Activated T-helper 2 cell treated with anti-CD3 and anti-CD28 coated beads, Interferon-gamma antibody, Interleukin-2, Interleukin-4, amounts not matched to agents 10 μg/mL and 5 μg/mL and 100 μg/mL, durations not matched to agents 14 hours and 24 hours and 36 hours (primary cell): ENCODE measurements at regions not wholly inside any gene's neighbourhood (a gene's known extent, or its start where the extent isn't known, plus 50 kb on each side); places are given as distances from the start of the nearest gene placed in this dataset.

ENCODE experiments used
- DNase-seq: peaks from one replicate; pipeline ENCODE4 v3.0.0; 2021; ENCODE audit warnings: low spot score
- H3K27ac Mint-ChIP-seq: one replicate; pipeline ENCODE4 v1.8.0; 2021; ENCODE audit warnings: mixed read lengths
- H3K27me3 Mint-ChIP-seq: one replicate; pipeline ENCODE4 v1.8.0; 2021; ENCODE audit warnings: low read depth, mixed read lengths
- H3K36me3 Mint-ChIP-seq: one replicate; pipeline ENCODE4 v1.8.0; 2021; ENCODE audit warnings: low read depth, mixed read lengths
- H3K4me1 Mint-ChIP-seq: one replicate; pipeline ENCODE4 v1.8.0; 2021; ENCODE audit warnings: low read depth, mixed read lengths
- H3K4me3 Mint-ChIP-seq: one replicate; pipeline ENCODE4 v1.8.0; 2021; ENCODE audit warnings: low read depth, mild to moderate bottlenecking, moderate library complexity, mixed read lengths
- H3K9me3 Mint-ChIP-seq: one replicate; pipeline ENCODE4 v1.8.0; 2021; ENCODE audit warnings: mixed read lengths
- intact Hi-C: fragments of 100-400 bp; cut with micrococcal nuclease; formaldehyde crosslinking; loops from one replicate; pipeline ENCODE4 v1.15.1; 2023

DNA sequence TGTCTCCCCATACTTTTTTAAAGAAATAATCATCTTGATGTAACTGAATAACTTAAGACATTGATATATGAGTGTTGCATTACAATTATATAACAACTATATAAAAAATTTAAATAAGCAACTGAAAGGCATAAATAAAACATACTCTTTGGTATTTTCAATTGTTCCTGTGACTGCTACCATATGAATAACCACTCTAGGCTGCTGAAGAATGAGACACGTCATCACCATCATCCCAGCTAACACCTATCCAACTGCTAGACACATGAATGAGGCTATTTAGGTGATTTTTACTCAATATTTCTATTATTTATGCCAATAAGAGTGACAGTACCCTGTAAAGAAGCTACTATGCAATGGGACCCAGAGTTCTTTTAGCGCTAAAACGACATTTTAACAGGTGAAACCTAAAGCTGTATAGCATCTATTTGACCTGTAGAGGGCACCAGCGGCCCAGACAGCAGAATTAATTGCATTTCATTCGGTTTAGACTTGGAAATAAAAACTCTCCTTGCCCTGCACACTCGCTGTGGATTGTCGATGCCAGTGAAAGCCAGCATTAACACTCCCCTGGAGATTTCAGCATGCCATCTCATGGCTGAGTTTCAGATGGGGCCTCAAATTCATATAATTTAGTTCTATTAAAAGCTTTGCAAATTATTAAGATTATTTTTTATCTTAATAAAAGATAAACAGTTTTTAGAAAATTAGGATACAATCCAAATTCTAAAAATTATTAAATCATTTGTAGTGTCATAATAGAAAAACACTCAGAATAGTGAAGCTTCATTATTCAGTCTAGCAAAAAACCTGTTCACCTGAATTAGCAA lies 89.4 kb upstream of the MAP2 start:
- DNase-seq, result no peak
- H3K27me3 Mint-ChIP-seq, result no peaks in the 10 kb centered on the region
- no peaks in the 10 kb centered on the region for H3K4me1 Mint-ChIP-seq

GRCh38 chr2:209340522-209340921 lies 83.3 kb upstream of the MAP2 start:
- H3K27ac Mint-ChIP-seq, result no peak overlapping the region
- intact Hi-C loops, result no loop called here
- no peaks in the 10 kb centered on the region for H3K27me3 Mint-ChIP-seq
- no peak for DNase-seq
- no peaks in the 10 kb centered on the region for H3K9me3 Mint-ChIP-seq
- H3K4me3 Mint-ChIP-seq, result no peak overlapping the region
- no peaks in the 10 kb centered on the region for H3K4me1 Mint-ChIP-seq
- no peaks in the 10 kb centered on the region for H3K36me3 Mint-ChIP-seq

More for the DNA sequence above, 89.4 kb upstream of the MAP2 start:
- Mint-ChIP-seq H3K4me3 (no peak overlapping the region), H3K9me3 (no peaks in the 10 kb centered on the region), H3K36me3 (no peaks in the 10 kb centered on the region), H3K27ac (no peak overlapping the region)
- intact Hi-C loops, result loop anchor here (2.0 to 10.0 kb wide), 4 partner anchors 88 to 860 kb away; partner anchors contain the start of gene MAP2

DNA sequence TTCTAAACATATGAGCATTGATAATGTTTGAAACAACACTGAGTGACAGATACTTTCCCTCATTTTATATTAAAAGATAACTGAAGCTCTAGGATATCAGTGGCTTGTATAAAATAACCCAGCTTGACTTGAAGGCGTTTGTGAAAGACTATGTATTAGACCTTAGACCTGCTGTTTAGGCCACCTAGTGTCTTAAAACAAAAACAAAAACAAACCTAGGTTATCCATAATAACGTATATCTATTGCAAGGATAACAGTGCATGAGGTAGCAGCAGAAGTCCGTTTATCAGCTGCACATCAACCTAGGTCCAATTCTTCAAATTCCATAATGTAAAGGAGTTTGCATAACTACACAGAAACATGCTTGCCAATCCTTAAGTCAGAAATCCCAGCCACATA lies 79.5 kb upstream of the MAP2 start:
- no peak for DNase-seq
- Mint-ChIP-seq H3K27ac (no peak overlapping the region), H3K4me1 (no peaks in the 10 kb centered on the region), H3K36me3 (no peaks in the 10 kb centered on the region), H3K9me3 (no peaks in the 10 kb centered on the region), H3K27me3 (no peaks in the 10 kb centered on the region), H3K4me3 (no peak overlapping the region)
- intact Hi-C loops, result no loop called here

GRCh38 chr2:209348433-209348832 lies 75.4 kb upstream of the MAP2 start:
- intact Hi-C loops, result no loop called here
- Mint-ChIP-seq H3K27me3 (no peaks in the 10 kb centered on the region), H3K4me1 (no peaks in the 10 kb centered on the region), H3K9me3 (no peaks in the 10 kb centered on the region), H3K4me3 (no peak overlapping the region), H3K36me3 (no peaks in the 10 kb centered on the region), H3K27ac (no peak overlapping the region)
- DNase-seq, result no peak

DNA sequence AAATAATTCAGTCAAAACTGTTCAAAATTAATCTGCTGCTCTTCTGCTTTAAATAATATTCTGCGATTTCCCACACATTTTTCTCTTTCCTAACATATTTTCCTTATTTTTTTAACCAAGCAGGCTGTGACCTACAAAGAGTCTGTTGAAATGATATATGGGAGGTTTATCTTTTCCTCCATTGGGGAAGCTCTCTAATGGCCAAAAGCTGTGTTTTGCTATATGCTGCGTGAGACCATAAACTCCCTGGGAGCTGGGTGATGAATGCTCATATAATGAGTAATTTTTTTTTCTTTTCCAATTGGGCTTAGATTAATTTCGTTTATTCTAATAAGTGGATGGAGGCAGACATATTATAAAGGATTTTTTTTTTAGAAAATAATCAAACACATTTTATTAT lies 72.2 kb upstream of the MAP2 start:
- H3K27ac Mint-ChIP-seq, result no peak overlapping the region
- H3K36me3 Mint-ChIP-seq, result no peaks in the 10 kb centered on the region
- no peaks in the 10 kb centered on the region for H3K27me3 Mint-ChIP-seq
- DNase-seq, result no peak
- intact Hi-C loops, result no loop called here
- H3K4me3 Mint-ChIP-seq, result no peak overlapping the region
- H3K9me3 Mint-ChIP-seq, result no peaks in the 10 kb centered on the region
- no peaks in the 10 kb centered on the region for H3K4me1 Mint-ChIP-seq

GRCh38 chr2:209358992-209359391 lies 64.9 kb upstream of the MAP2 start:
- Mint-ChIP-seq H3K27me3 (no peaks in the 10 kb centered on the region), H3K9me3 (no peaks in the 10 kb centered on the region), H3K4me1 (no peaks in the 10 kb centered on the region), H3K36me3 (no peaks in the 10 kb centered on the region), H3K4me3 (no peak overlapping the region), H3K27ac (no peak overlapping the region)
- intact Hi-C loops, result no loop called here
- DNase-seq, result no peak

GRCh38 chr2:209367075-209367747 lies 56.6 kb upstream of the MAP2 start:
- DNase-seq, result no peak
- intact Hi-C loops, result no loop called here
- H3K9me3 Mint-ChIP-seq, result peaks cover 6% of the 10 kb centered on the region
- H3K4me1 Mint-ChIP-seq, result peaks cover 1% of the 10 kb centered on the region
- H3K27me3 Mint-ChIP-seq, result no peaks in the 10 kb centered on the region
- H3K4me3 Mint-ChIP-seq, result no peak overlapping the region
- H3K27ac Mint-ChIP-seq, result no peak overlapping the region
- no peaks in the 10 kb centered on the region for H3K36me3 Mint-ChIP-seq

DNA sequence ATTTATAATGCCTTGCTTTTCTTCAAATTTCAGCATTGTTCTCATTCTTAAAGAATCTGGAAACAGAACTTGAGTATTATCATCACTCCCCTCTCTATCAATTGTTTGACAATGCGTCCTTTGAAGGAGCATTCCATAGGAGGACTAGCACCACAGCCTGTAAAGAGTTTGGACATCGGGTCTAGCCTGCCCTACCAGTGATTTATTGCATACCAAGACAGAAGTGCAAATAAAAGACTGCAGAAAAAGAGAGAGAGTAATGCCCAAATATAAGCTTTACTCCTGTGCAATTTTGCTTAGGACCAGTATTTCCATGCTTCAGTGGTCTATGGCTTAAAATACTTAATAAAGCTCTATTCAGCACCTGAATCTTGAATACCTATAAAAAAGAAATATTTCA lies 55.4 kb upstream of the MAP2 start:
- no peak for DNase-seq
- peaks cover 7% of the 10 kb centered on the region for H3K9me3 Mint-ChIP-seq
- H3K4me3 Mint-ChIP-seq, result no peak overlapping the region
- no peak overlapping the region for H3K27ac Mint-ChIP-seq
- H3K27me3 Mint-ChIP-seq, result no peaks in the 10 kb centered on the region
- H3K4me1 Mint-ChIP-seq, result peaks cover 1% of the 10 kb centered on the region
- intact Hi-C loops, result no loop called here
- H3K36me3 Mint-ChIP-seq, result no peaks in the 10 kb centered on the region

DNA sequence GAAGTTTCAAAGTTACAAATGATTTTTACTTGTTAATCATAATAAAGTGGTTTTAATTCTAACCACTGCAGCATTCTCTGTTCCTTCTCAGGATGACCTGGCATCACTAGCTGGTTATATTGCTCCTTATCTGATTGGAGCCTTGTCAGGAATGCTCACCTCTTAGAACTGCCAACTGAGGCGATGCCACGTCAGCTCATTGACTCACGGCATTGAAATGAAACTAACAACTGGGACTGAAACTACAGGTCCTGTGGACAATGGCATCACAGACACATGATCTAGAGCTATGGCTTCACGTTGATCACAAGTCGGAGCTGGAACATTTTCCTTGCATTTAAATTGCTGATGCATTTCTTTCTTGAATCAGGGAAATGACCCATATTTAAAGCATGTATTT lies 54.9 kb upstream of the MAP2 start:
- H3K9me3 Mint-ChIP-seq, result peaks cover 9% of the 10 kb centered on the region
- no peak overlapping the region for H3K4me3 Mint-ChIP-seq
- no peak for DNase-seq
- H3K27me3 Mint-ChIP-seq, result no peaks in the 10 kb centered on the region
- peaks cover 1% of the 10 kb centered on the region for H3K4me1 Mint-ChIP-seq
- no peak overlapping the region for H3K27ac Mint-ChIP-seq
- intact Hi-C loops, result no loop called here
- no peaks in the 10 kb centered on the region for H3K36me3 Mint-ChIP-seq

GRCh38 chr2:209369656-209370055 lies 54.2 kb upstream of the MAP2 start:
- no peak for DNase-seq
- H3K4me1 Mint-ChIP-seq, result peaks cover 1% of the 10 kb centered on the region
- H3K36me3 Mint-ChIP-seq, result no peaks in the 10 kb centered on the region
- intact Hi-C loops, result no loop called here
- no peaks in the 10 kb centered on the region for H3K27me3 Mint-ChIP-seq
- H3K27ac Mint-ChIP-seq, result no peak overlapping the region
- H3K4me3 Mint-ChIP-seq, result no peak overlapping the region
- peaks cover 14% of the 10 kb centered on the region for H3K9me3 Mint-ChIP-seq

DNA sequence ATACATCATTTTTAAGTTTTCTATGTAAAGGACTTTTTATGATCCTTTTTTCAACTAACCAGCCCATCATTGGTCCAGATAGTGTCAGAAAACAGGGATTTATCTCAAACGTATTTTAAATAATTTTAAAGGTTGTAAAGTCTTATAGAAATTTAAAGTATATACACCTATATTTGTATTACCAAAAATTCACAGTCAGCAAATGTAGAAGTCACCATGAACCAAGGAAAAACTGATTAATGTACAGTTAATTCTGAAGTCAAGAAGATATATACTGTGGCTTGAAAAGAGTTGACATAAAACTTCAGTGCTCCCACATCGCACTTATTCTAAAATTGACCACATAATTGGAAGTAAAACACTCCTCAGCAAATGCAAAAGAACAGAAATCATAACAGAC lies 52.4 kb upstream of the MAP2 start:
- no peak overlapping the region for H3K4me3 Mint-ChIP-seq
- no peak overlapping the region for H3K27ac Mint-ChIP-seq
- no peak for DNase-seq
- H3K9me3 Mint-ChIP-seq, result peaks cover 27% of the 10 kb centered on the region
- intact Hi-C loops, result no loop called here
- H3K4me1 Mint-ChIP-seq, result peaks cover 1% of the 10 kb centered on the region
- no peaks in the 10 kb centered on the region for H3K36me3 Mint-ChIP-seq
- H3K27me3 Mint-ChIP-seq, result no peaks in the 10 kb centered on the region
